ENCODE measurements at regions not wholly inside any gene's neighbourhood (a gene's known extent, or its start where the extent isn't known, plus 50 kb on each side); places are given as distances from the start of the nearest gene placed in this dataset.

DNA sequence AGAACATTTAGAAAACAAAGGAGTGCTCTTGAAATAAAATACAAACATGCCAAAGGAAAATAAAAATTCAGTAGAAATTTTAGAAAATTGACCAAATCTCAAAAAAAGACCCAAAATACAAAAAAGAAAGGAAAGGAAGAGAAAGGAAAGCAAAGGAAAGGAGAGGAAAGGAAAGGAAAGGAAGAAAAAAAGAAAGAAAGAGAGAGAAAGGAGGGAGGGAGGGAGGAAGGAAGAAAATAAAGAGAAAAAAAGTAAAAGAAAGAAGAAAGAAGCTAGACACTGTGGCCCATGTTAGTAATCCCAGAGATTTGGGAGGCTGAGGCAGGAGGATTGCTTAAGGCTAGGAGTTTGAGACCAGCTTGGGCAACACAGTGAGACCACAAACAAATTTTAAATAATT, 500.1 kb upstream of the VRK2 start:
- TF ChIP-seq, protein P1, sequence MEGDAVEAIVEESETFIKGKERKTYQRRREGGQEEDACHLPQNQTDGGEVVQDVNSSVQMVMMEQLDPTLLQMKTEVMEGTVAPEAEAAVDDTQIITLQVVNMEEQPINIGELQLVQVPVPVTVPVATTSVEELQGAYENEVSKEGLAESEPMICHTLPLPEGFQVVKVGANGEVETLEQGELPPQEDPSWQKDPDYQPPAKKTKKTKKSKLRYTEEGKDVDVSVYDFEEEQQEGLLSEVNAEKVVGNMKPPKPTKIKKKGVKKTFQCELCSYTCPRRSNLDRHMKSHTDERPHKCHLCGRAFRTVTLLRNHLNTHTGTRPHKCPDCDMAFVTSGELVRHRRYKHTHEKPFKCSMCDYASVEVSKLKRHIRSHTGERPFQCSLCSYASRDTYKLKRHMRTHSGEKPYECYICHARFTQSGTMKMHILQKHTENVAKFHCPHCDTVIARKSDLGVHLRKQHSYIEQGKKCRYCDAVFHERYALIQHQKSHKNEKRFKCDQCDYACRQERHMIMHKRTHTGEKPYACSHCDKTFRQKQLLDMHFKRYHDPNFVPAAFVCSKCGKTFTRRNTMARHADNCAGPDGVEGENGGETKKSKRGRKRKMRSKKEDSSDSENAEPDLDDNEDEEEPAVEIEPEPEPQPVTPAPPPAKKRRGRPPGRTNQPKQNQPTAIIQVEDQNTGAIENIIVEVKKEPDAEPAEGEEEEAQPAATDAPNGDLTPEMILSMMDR (IDR thresholded peaks at IDR 0.05) = no peak
- no peak for TF ChIP-seq POLR2A (IDR thresholded peaks at IDR 0.05)
